Testis (tissue), 2 donors: ENCODE measurements at regions not wholly inside any gene's neighbourhood (a gene's known extent, or its start where the extent isn't known, plus 50 kb on each side); places are given as distances from the start of the nearest gene placed in this dataset.

Experiments
- CTCF ChIP-seq, 3 experiments: fragments of 450-650 bp in 2 of 3; fragments of 200-600 bp in 1 of 3; sonication (generic) in 1 of 3; IDR thresholded peaks; one replicate each; pipeline ENCODE4 v1.5.1; 2016 to 2019; ENCODE audit warnings: antibody characterized with exemption in 3 of 3, mild to moderate bottlenecking in 2 of 3, moderate library complexity in 1 of 3
- POLR2A ChIP-seq: fragments of 450-650 bp; IDR thresholded peaks from one replicate; pipeline ENCODE4 v1.6.1; 2017; ENCODE audit warnings: antibody characterized with exemption, mild to moderate bottlenecking, moderate library complexity

DNA sequence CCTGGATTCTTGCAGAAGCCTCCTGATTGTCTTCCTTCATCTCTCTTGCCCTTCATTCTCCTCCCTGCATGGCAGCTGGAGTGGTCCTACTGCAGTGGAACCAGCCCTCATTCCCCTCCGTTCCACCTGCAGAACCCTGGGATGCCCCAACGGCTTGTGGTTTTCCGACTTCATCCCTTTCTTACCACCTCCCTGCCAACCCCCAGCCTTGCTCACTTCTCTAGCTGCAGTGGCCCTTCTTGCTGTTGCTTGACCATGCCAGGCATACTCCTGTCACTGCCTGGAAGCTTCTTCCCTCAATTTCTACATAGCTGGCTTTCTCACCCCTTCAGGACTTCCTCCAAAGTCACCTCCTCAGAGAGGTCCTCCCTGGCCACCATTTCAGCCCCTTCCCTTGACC lies 123.3 kb downstream of the BEGAIN start:
- TF ChIP-seq POLR2A (no peak), CTCF (IDR thresholded peaks at IDR 0.05) (no peak)
